ENCODE measurements at regions not wholly inside any gene's neighbourhood (a gene's known extent, or its start where the extent isn't known, plus 50 kb on each side); places are given as distances from the start of the nearest gene placed in this dataset.
"Not testable (repeated sequence)": the region's sequence is repeated elsewhere in the genome, so short reads cannot be mapped to it uniquely, and the experiment has no call there.

- TF ChIP-seq CTCF (conservative IDR thresholded peaks at IDR 0.05; ENCODE audit: low read depth, low read length); EZH2 (IDR thresholded peaks at IDR 0.05; ENCODE audit: borderline replicate concordance, low read depth, low read length, poor library complexity, severe bottlenecking): not testable (repeated sequence)
These were observed 240.0 kb upstream of the PRSS1 start for GRCh38 chr7:142509235-142509634.
